ENCODE measurements at regions not wholly inside any gene's neighbourhood (a gene's known extent, or its start where the extent isn't known, plus 50 kb on each side); places are given as distances from the start of the nearest gene placed in this dataset.

- TF ChIP-seq CBFA2T2 (conservative IDR thresholded peaks at IDR 0.05) (no peak), ZNF583 (CRISPR knock-in tag; IDR thresholded peaks at IDR 0.05) (no peak), THRA (IDR thresholded peaks at IDR 0.05) (no peak), ZKSCAN1 (IDR thresholded peaks at IDR 0.05; ENCODE audit: low read depth, low read length) (no peak), ZNF124 (CRISPR knock-in tag; IDR thresholded peaks at IDR 0.05) (no peak), NCOA4 (IDR thresholded peaks at IDR 0.05; ENCODE audit: partially characterized antibody) (no peak), RCOR1 (IDR thresholded peaks at IDR 0.05; ENCODE audit: borderline replicate concordance in 1 of 2, low read depth in 2 of 2, low read length in 2 of 2) (peak in 1 of 2 experiments; percentile 74; a peak in 2 of 4 replicates), PHB (CRISPR knock-in tag; IDR thresholded peaks at IDR 0.05) (no peak), MXI1 (IDR thresholded peaks at IDR 0.05; ENCODE audit: low read depth, low read length) (no peak)
Observed at GRCh38 chr12:75831402-75831801, 200.2 kb downstream of the PHLDA1 start (continued).

GRCh38 chr12:75827061-75827460 lies 204.5 kb downstream of the PHLDA1 start:
- no TSS peak for BruUV-seq (replicated peaks)
- intact Hi-C loops (cut with micrococcal nuclease): no loop called here
- in situ Hi-C loops (cut with MboI): no loop called here
- Histone ChIP-seq H3K4me1 (replicated peaks in 1 of 2; ENCODE audit: control insufficient read depth in 2 of 2, insufficient read depth in 2 of 2, low read length in 2 of 2) (peaks cover 0 to 5% of the 10 kb centered on the region in 2 experiments; a peak in 2 of 5 replicates), H2AFZ (ENCODE audit: low read depth, low read length) (no peak overlapping the region), H3K27ac (ENCODE audit: extremely low read depth, low read depth, low read length) (no peak overlapping the region), H3K4me2 (ENCODE audit: insufficient read depth, low read length) (no peak overlapping the region), H3K79me2 (ENCODE audit: control insufficient read depth, insufficient read depth, low read length) (no peaks in the 10 kb centered on the region), H3K36me3 (ENCODE audit: control insufficient read depth, insufficient read depth, low read length) (no peaks in the 10 kb centered on the region), H3K9me3 (replicated peaks; ENCODE audit: control insufficient read depth, insufficient read depth, low read depth, low read length) (no peaks in the 10 kb centered on the region), H3K9ac (ENCODE audit: insufficient read depth in 1 of 2, low read depth in 2 of 2, low read length in 2 of 2) (no peak overlapping the region), H4K20me1 (replicated peaks; ENCODE audit: control insufficient read depth, insufficient read depth, low read length) (no peaks in the 10 kb centered on the region), H3K27me3 (ENCODE audit: control insufficient read depth in 2 of 2, insufficient read depth in 2 of 2, low read length in 2 of 2) (no peaks in the 10 kb centered on the region; a peak in 1 of 5 replicates), H3K9me1 (ENCODE audit: control insufficient read depth, insufficient read depth, low read length) (no peaks in the 10 kb centered on the region), H3K4me3 (no peak overlapping the region)
- no peak for ATAC-seq
- CTCF ChIA-PET (ENCODE audit: low intra/inter-chr PET ratio): no interaction called here
- POLR2A ChIA-PET: interaction anchor here (0.6 kb wide), 1 partner anchor 665 kb away, joined by 3 read pairs; no protein-coding TSS in a partner anchor
- FAIRE-seq: no peak
- no peak for TF ChIP-seq MAFK (IDR thresholded peaks at IDR 0.05; ENCODE audit: low read length)
- no peak for TF ChIP-seq JUN (IDR thresholded peaks at IDR 0.05; ENCODE audit: borderline replicate concordance, low read depth, low read length)
- TF ChIP-seq JUN (CRISPR knock-in tag; IDR thresholded peaks at IDR 0.05; ENCODE audit: borderline replicate concordance): no peak
- no peak for TF ChIP-seq KLF1 (tag; IDR thresholded peaks at IDR 0.05)
- TF ChIP-seq CBFA2T2 (conservative IDR thresholded peaks at IDR 0.05): no peak
- TF ChIP-seq ZNF431 (CRISPR knock-in tag; IDR thresholded peaks at IDR 0.05): no peak
- no peak for DNase-seq (ENCODE audit: extremely low read depth in 1 of 4, low spot score in 3 of 4)
- 4% methylated on average over 3 of the region's 3 CpGs for WGBS (ENCODE audit: insufficient coverage, low coverage, missing lambda C conversion rate)
